OCI-LY3 (cell line): ENCODE measurements at regions not wholly inside any gene's neighbourhood (a gene's known extent, or its start where the extent isn't known, plus 50 kb on each side); places are given as distances from the start of the nearest gene placed in this dataset.

Experiments used
- EZH2phosphoT487 ChIP-seq: fragments of 200-600 bp; shearing (Covaris generic); IDR thresholded peaks from 2 replicates; pipeline ENCODE4 v1.6.1; 2018; ENCODE audit warnings: antibody characterized with exemption, mixed run types, low read depth
- TF ChIP-seq, protein P1 (sequence below): fragments of 200-600, 300-600 bp; sonication (generic); IDR thresholded peaks from 2 replicates; pipeline ENCODE4 v1.5.1; 2014; ENCODE audit warnings: antibody characterized with exemption, low read length, low read depth

DNA sequence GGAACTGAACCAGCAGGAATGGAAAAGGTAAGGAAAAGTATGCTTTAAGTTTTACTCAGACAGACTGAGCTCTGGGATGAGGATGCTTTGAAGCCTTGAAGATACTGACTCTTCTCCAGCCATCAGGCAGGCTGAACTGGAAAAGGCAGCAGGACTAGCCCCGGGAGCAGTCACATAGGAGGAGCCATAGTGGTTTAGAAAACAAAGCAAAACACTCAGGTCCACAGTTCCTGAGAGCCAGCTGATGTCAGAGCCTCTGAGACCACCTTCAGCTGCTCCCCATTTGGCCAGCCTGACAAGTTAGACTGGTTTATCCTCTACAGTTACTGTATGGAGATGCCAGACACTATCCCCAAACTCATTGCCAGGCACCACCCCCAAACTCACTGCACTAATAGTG lies 167.9 kb upstream of the CPEB2 start:
- TF ChIP-seq, protein P1, sequence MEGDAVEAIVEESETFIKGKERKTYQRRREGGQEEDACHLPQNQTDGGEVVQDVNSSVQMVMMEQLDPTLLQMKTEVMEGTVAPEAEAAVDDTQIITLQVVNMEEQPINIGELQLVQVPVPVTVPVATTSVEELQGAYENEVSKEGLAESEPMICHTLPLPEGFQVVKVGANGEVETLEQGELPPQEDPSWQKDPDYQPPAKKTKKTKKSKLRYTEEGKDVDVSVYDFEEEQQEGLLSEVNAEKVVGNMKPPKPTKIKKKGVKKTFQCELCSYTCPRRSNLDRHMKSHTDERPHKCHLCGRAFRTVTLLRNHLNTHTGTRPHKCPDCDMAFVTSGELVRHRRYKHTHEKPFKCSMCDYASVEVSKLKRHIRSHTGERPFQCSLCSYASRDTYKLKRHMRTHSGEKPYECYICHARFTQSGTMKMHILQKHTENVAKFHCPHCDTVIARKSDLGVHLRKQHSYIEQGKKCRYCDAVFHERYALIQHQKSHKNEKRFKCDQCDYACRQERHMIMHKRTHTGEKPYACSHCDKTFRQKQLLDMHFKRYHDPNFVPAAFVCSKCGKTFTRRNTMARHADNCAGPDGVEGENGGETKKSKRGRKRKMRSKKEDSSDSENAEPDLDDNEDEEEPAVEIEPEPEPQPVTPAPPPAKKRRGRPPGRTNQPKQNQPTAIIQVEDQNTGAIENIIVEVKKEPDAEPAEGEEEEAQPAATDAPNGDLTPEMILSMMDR, result no peak
- TF ChIP-seq EZH2phosphoT487, result no peak
